ENCODE measurements at regions not wholly inside any gene's neighbourhood (a gene's known extent, or its start where the extent isn't known, plus 50 kb on each side); places are given as distances from the start of the nearest gene placed in this dataset.

DNA sequence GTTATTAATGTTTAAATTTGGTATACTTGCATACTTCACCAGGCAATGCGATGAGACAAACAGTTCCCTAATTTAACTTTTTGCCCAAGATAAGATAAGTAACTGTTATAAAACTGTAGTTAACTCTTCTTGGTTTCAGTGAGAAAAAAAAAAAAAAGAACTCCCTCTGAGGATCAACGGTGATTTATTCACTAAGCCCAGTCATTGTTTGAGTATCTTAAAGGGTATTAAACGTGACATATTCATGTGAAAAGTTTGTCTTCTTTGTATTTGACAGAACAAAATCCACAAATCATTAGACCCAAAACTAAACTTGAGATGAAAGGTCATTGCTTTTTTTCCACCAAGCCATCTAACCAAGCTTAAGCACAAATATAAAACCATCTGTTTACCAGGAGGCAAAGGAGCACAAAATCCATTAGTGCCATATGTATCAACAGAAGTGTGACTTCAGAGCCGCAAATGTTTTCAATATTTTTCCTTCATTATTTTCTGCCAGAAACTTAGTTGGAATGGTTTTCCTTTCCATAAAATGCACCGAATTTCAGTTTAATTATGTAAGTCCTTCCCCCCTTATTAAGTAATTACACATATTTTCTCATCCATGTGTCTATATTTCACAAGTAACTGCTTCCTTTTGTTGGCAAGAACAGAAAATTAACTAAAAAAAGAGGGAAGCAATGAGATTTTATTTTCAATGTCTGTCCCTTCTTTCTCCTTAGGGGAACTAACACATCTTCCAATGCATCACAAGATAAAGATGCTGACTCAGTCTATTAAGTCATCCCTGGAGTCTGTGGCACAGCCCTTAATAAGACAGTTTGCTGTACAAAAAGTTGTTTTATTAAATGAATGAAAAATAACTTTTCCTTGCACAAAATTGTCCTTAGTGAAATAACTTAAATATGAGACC lies 92.2 kb upstream of the RAP2B start:
- H3K27me3 ChIP-seq (ENCODE audit: control insufficient read depth, insufficient read depth, low read length), result no peaks in the 10 kb centered on the region
- H3K27ac ChIP-seq (ENCODE audit: low read depth in 2 of 2, low read length in 2 of 2), result no peak overlapping the region
- no peak overlapping the region for H3K4me3 ChIP-seq (ENCODE audit: low read length in 3 of 3)
- no peak overlapping the region for H3K9ac ChIP-seq (ENCODE audit: low read length in 3 of 3)
- no peaks in the 10 kb centered on the region for H3K36me3 ChIP-seq (ENCODE audit: control insufficient read depth in 2 of 3, insufficient read depth in 3 of 3, low read length in 3 of 3)
- no peaks in the 10 kb centered on the region for H3K9me3 ChIP-seq (ENCODE audit: control insufficient read depth in 2 of 3, insufficient read depth in 1 of 3, low read length in 3 of 3)
- no peak for DNase-seq
- no peaks in the 10 kb centered on the region for H3K4me1 ChIP-seq (ENCODE audit: control insufficient read depth in 2 of 3, insufficient read depth in 2 of 3, low read depth in 1 of 3, low read length in 3 of 3)
- TF ChIP-seq, protein P1, sequence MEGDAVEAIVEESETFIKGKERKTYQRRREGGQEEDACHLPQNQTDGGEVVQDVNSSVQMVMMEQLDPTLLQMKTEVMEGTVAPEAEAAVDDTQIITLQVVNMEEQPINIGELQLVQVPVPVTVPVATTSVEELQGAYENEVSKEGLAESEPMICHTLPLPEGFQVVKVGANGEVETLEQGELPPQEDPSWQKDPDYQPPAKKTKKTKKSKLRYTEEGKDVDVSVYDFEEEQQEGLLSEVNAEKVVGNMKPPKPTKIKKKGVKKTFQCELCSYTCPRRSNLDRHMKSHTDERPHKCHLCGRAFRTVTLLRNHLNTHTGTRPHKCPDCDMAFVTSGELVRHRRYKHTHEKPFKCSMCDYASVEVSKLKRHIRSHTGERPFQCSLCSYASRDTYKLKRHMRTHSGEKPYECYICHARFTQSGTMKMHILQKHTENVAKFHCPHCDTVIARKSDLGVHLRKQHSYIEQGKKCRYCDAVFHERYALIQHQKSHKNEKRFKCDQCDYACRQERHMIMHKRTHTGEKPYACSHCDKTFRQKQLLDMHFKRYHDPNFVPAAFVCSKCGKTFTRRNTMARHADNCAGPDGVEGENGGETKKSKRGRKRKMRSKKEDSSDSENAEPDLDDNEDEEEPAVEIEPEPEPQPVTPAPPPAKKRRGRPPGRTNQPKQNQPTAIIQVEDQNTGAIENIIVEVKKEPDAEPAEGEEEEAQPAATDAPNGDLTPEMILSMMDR (IDR thresholded peaks at IDR 0.05; ENCODE audit: borderline replicate concordance, extremely low read depth, insufficient read depth), result no peak
- intact Hi-C loops (cut with DNase I), result no loop called here
- no peak for FAIRE-seq

DNA sequence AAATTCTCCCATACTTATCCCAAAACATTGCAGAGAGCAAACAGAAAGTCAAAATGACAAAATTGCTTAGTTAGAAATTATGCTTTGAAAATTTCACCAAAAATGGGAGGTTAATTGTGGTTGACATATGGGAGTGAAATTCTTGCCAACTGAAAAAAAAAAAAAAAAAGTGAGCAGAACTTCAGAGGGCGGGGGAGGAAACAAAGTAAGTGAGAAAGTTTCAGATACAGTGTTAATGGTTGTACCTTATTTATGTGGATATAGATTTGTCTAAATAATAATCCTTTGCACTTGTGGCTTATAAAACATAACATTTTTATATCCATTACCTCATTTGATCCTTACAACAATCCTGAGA lies 91.5 kb upstream of the RAP2B start:
- no peak for FAIRE-seq

DNA sequence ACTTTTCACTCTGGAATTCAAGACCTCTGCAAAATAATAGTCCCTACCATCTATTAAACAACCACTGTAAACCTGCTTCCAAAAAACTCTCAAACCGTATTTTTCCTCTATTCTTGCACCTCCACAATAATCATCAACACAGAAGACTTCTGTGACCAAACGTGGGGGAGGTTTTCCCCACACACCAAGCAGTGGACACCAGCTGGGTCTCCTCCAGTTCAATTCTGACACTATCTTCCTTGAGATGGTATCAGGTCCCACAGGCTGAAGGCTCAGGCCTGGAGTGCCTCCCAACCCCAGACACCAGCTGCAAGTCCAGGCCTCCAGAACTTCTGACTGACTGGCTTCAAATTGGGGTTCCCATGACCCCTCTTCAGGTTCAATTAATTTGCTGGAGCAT lies 89.6 kb upstream of the RAP2B start:
- TF ChIP-seq, protein P1 (IDR thresholded peaks at IDR 0.05; ENCODE audit: borderline replicate concordance, extremely low read depth, insufficient read depth), result no peak
- Histone ChIP-seq H3K36me3 (ENCODE audit: control insufficient read depth in 2 of 3, insufficient read depth in 3 of 3, low read length in 3 of 3) (no peaks in the 10 kb centered on the region), H3K4me1 (ENCODE audit: control insufficient read depth in 2 of 3, insufficient read depth in 2 of 3, low read depth in 1 of 3, low read length in 3 of 3) (no peaks in the 10 kb centered on the region), H3K9ac (ENCODE audit: low read length in 3 of 3) (no peak overlapping the region), H3K9me3 (ENCODE audit: control insufficient read depth in 2 of 3, insufficient read depth in 1 of 3, low read length in 3 of 3) (no peaks in the 10 kb centered on the region), H3K4me3 (ENCODE audit: low read length in 3 of 3) (no peak overlapping the region), H3K27ac (ENCODE audit: low read depth in 2 of 2, low read length in 2 of 2) (no peak overlapping the region), H3K27me3 (ENCODE audit: control insufficient read depth, insufficient read depth, low read length) (no peaks in the 10 kb centered on the region)
- intact Hi-C loops (cut with DNase I), result no loop called here
- no peak for DNase-seq
- no peak for FAIRE-seq

More for the DNA sequence above, 91.5 kb upstream of the RAP2B start:
- Histone ChIP-seq H3K27me3 (ENCODE audit: control insufficient read depth, insufficient read depth, low read length) (no peaks in the 10 kb centered on the region), H3K27ac (ENCODE audit: low read depth in 2 of 2, low read length in 2 of 2) (no peak overlapping the region), H3K4me3 (ENCODE audit: low read length in 3 of 3) (no peak overlapping the region), H3K4me1 (ENCODE audit: control insufficient read depth in 2 of 3, insufficient read depth in 2 of 3, low read depth in 1 of 3, low read length in 3 of 3) (no peaks in the 10 kb centered on the region), H3K9me3 (ENCODE audit: control insufficient read depth in 2 of 3, insufficient read depth in 1 of 3, low read length in 3 of 3) (no peaks in the 10 kb centered on the region), H3K36me3 (ENCODE audit: control insufficient read depth in 2 of 3, insufficient read depth in 3 of 3, low read length in 3 of 3) (no peaks in the 10 kb centered on the region), H3K9ac (ENCODE audit: low read length in 3 of 3) (no peak overlapping the region)
- intact Hi-C loops (cut with DNase I), result no loop called here
- DNase-seq, result no peak
- TF ChIP-seq, protein P1 (IDR thresholded peaks at IDR 0.05; ENCODE audit: borderline replicate concordance, extremely low read depth, insufficient read depth), result no peak
